Smooth muscle cell (in vitro differentiated cells): ENCODE measurements at regions not wholly inside any gene's neighbourhood (a gene's known extent, or its start where the extent isn't known, plus 50 kb on each side); places are given as distances from the start of the nearest gene placed in this dataset.

Experiments used
- DNase-seq: peaks from one replicate; lab custom pipeline; 2025; ENCODE audit not compliant: unreplicated experiment; lab: John Stamatoyannopoulos, UW
- H2AFZ ChIP-seq: fragments of 200-600 bp; sonication (generic); 2 replicates; pipeline ENCODE4 v1.6.0; 2016; ENCODE audit warnings: antibody characterized with exemption, low read depth, mild to moderate bottlenecking
- H3F3A ChIP-seq: fragments of 200-600 bp; sonication (generic); 2 replicates; pipeline ENCODE4 v1.6.0; 2017; ENCODE audit warnings: antibody characterized with exemption, low read depth
- H3K27ac ChIP-seq: fragments of 200-600 bp; sonication (generic); 2 replicates; pipeline ENCODE4 v1.5.1; 2016; ENCODE audit warnings: low read depth, mild to moderate bottlenecking
- H3K27me3 ChIP-seq: fragments of 200-600 bp; sonication (generic); 2 replicates; pipeline ENCODE4 v1.6.1; 2016; ENCODE audit warnings: low read depth, mild to moderate bottlenecking
- H3K36me3 ChIP-seq: fragments of 200-600 bp; sonication (generic); 2 replicates; pipeline ENCODE4 v1.5.1; 2016; ENCODE audit warnings: low read depth
- H3K4me1 ChIP-seq: fragments of 200-600 bp; sonication (generic); 2 replicates; pipeline ENCODE4 v1.5.1; 2016; ENCODE audit warnings: low read depth
- H3K4me2 ChIP-seq: fragments of 200-600 bp; sonication (generic); 2 replicates; pipeline ENCODE4 v1.6.0; 2016; ENCODE audit warnings: mild to moderate bottlenecking
- H3K4me3 ChIP-seq: fragments of 200-600 bp; sonication (generic); 2 replicates; pipeline ENCODE4 v1.5.1; 2016; ENCODE audit warnings: mild to moderate bottlenecking
- H3K79me2 ChIP-seq: fragments of 200-600 bp; sonication (generic); 2 replicates; pipeline ENCODE4 v1.6.0; 2016; ENCODE audit warnings: low read depth, mild to moderate bottlenecking
- H3K9ac ChIP-seq: fragments of 200-600 bp; sonication (generic); 2 replicates; pipeline ENCODE4 v1.6.0; 2016; ENCODE audit warnings: low read depth
- H3K9me3 ChIP-seq: fragments of 200-600 bp; sonication (generic); replicated peaks from 2 replicates; pipeline ENCODE4 v1.5.1; 2016; ENCODE audit warnings: low read depth
- H4K20me1 ChIP-seq: fragments of 200-600 bp; sonication (generic); 2 replicates; pipeline ENCODE4 v1.6.0; 2016; ENCODE audit warnings: low read depth
- CTCF ChIP-seq: fragments of 200-600 bp; sonication (generic); IDR thresholded peaks from 2 replicates; pipeline ENCODE4 v1.5.1; 2017; ENCODE audit warnings: borderline replicate concordance, mild to moderate bottlenecking, antibody characterized with exemption; ENCODE audit not compliant: insufficient read depth, poor library complexity, severe bottlenecking
- WGBS: methylation state at CpG from one replicate; pipeline ENCODE4 v1.1.7; 2016; ENCODE audit warnings: low lambda C conversion rate; 5-methylcytosine and 5-hydroxymethylcytosine counted together

- Histone ChIP-seq H3K9me3 (no peaks in the 10 kb centered on the region), H3K4me3 (no peak overlapping the region), H3K36me3 (no peaks in the 10 kb centered on the region), H3K27ac (peak overlapping the region; percentile 79), H3K9ac (no peak overlapping the region), H3F3A (no peaks in the 10 kb centered on the region), H3K4me1 (no peaks in the 10 kb centered on the region), H2AFZ (no peak overlapping the region), H3K4me2 (peak overlapping the region; percentile 43), H3K79me2 (no peaks in the 10 kb centered on the region), H4K20me1 (no peaks in the 10 kb centered on the region), H3K27me3 (no peaks in the 10 kb centered on the region)
- TF ChIP-seq CTCF = no peak
- no peak for DNase-seq
- WGBS = 69% methylated on average over 1 of the region's 1 CpG
Observed at GRCh38 chr6:23213193-23213592, 643.8 kb downstream of the HDGFL1 start.

GRCh38 chr6:23213651-23214050 is 644.3 kb downstream of the HDGFL1 start:
- Histone ChIP-seq H3K4me1 (no peaks in the 10 kb centered on the region), H3F3A (no peaks in the 10 kb centered on the region), H3K27ac (peak overlapping the region; percentile 79), H3K4me3 (no peak overlapping the region), H3K9me3 (no peaks in the 10 kb centered on the region), H3K36me3 (no peaks in the 10 kb centered on the region), H3K4me2 (no peak overlapping the region), H3K79me2 (no peaks in the 10 kb centered on the region), H3K27me3 (no peaks in the 10 kb centered on the region), H4K20me1 (no peaks in the 10 kb centered on the region), H3K9ac (no peak overlapping the region), H2AFZ (no peak overlapping the region)
- no peak for DNase-seq
- no peak for TF ChIP-seq CTCF

- no peaks in the 10 kb centered on the region for H3F3A ChIP-seq
- H3K4me3 ChIP-seq = no peak overlapping the region
- no peaks in the 10 kb centered on the region for H4K20me1 ChIP-seq
- no peak overlapping the region for H2AFZ ChIP-seq
- no peak for DNase-seq
- WGBS = 25% methylated on average over 1 of the region's 1 CpG
- no peaks in the 10 kb centered on the region for H3K27me3 ChIP-seq
- H3K36me3 ChIP-seq = no peaks in the 10 kb centered on the region
- no peak overlapping the region for H3K27ac ChIP-seq
- no peaks in the 10 kb centered on the region for H3K79me2 ChIP-seq
- no peak overlapping the region for H3K4me2 ChIP-seq
- H3K9me3 ChIP-seq = peaks cover 5% of the 10 kb centered on the region
- no peak overlapping the region for H3K9ac ChIP-seq
- no peaks in the 10 kb centered on the region for H3K4me1 ChIP-seq
- no peak for TF ChIP-seq CTCF
Observed at GRCh38 chr6:23218751-23219150, 649.4 kb downstream of the HDGFL1 start.

DNA sequence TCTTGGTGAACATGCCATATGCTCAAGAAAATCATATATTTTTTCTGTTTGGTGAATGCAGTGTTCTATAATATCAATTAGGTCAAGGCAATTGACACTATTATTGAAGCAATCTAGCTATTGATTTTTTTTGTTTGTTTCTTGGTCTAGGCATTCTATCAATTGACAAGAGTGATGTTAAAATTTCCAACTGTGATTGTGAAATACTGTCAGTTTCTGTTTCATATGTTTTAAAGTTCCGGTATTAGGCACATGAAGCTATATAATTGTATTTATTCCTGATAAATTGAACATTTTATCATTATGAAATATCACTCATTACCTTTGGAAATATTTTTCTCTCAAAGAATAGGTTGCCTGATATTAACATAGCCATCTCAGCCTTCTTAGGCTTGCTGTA is 653.4 kb downstream of the HDGFL1 start:
- DNase-seq = no peak
- H3K4me3 ChIP-seq = no peak overlapping the region
- H3K9me3 ChIP-seq = peaks cover 5% of the 10 kb centered on the region
- H4K20me1 ChIP-seq = no peaks in the 10 kb centered on the region
- no peak overlapping the region for H3K27ac ChIP-seq
- no peak overlapping the region for H3K9ac ChIP-seq
- TF ChIP-seq CTCF = no peak
- no peaks in the 10 kb centered on the region for H3K27me3 ChIP-seq
- no peak overlapping the region for H3K4me2 ChIP-seq
- H3K79me2 ChIP-seq = no peaks in the 10 kb centered on the region
- H3K4me1 ChIP-seq = no peaks in the 10 kb centered on the region
- no peaks in the 10 kb centered on the region for H3K36me3 ChIP-seq
- H3F3A ChIP-seq = no peaks in the 10 kb centered on the region
- H2AFZ ChIP-seq = no peak overlapping the region
- 0% methylated on average over 1 of the region's 1 CpG for WGBS
